Iris pigment epithelial cell (primary cell): ENCODE measurements at regions not wholly inside any gene's neighbourhood (a gene's known extent, or its start where the extent isn't known, plus 50 kb on each side); places are given as distances from the start of the nearest gene placed in this dataset.

Source experiments
- DNase-seq: peaks from one replicate; pipeline ENCODE4 v3.0.0-alpha.2; 2011; ENCODE audit warnings: low read depth

GRCh38 chr15:29917600-29918597 lies 95.6 kb upstream of the TJP1 start:
- DNase-seq, result peak; percentile 54

- DNase-seq, result no peak
These were observed 92.3 kb upstream of the TJP1 start for GRCh38 chr15:29914511-29914926.

GRCh38 chr15:29913528-29914135 lies 91.4 kb upstream of the TJP1 start:
- peak; percentile 91 for DNase-seq

GRCh38 chr15:29911705-29912104 lies 89.4 kb upstream of the TJP1 start:
- DNase-seq, result peak; percentile 58

GRCh38 chr15:29910068-29910467 lies 87.8 kb upstream of the TJP1 start:
- DNase-seq, result peak; percentile 45

GRCh38 chr15:29904757-29905417 lies 82.6 kb upstream of the TJP1 start:
- no peak for DNase-seq

- no peak for DNase-seq
These were observed 81.7 kb upstream of the TJP1 start for GRCh38 chr15:29903785-29904464.

GRCh38 chr15:29903028-29903427 lies 80.8 kb upstream of the TJP1 start:
- DNase-seq, result no peak

GRCh38 chr15:29900237-29901189 lies 78.2 kb upstream of the TJP1 start:
- no peak for DNase-seq

- DNase-seq, result no peak
These were observed 73.8 kb upstream of the TJP1 start for GRCh38 chr15:29896062-29896461.

- no peak for DNase-seq
These were observed 68.8 kb upstream of the TJP1 start for GRCh38 chr15:29891096-29891457.

GRCh38 chr15:29890336-29891095 lies 68.2 kb upstream of the TJP1 start:
- no peak for DNase-seq

- DNase-seq, result no peak
These were observed 67.5 kb upstream of the TJP1 start for GRCh38 chr15:29889542-29890329.

- DNase-seq, result peak; percentile 87
These were observed 66.4 kb upstream of the TJP1 start for GRCh38 chr15:29888646-29889045.

- peak; percentile 83 for DNase-seq
These were observed 65.5 kb upstream of the TJP1 start for GRCh38 chr15:29887721-29888120.

GRCh38 chr15:29885183-29885582 lies 62.9 kb upstream of the TJP1 start:
- no peak for DNase-seq

- peak; percentile 67 for DNase-seq
These were observed 60.9 kb upstream of the TJP1 start for GRCh38 chr15:29883126-29883525.

- DNase-seq, result no peak
These were observed 58.6 kb upstream of the TJP1 start for GRCh38 chr15:29880886-29881285.

- DNase-seq, result no peak
These were observed 58.1 kb upstream of the TJP1 start for GRCh38 chr15:29880341-29880740.
